ENCODE measurements at regions not wholly inside any gene's neighbourhood (a gene's known extent, or its start where the extent isn't known, plus 50 kb on each side); places are given as distances from the start of the nearest gene placed in this dataset.

DNA sequence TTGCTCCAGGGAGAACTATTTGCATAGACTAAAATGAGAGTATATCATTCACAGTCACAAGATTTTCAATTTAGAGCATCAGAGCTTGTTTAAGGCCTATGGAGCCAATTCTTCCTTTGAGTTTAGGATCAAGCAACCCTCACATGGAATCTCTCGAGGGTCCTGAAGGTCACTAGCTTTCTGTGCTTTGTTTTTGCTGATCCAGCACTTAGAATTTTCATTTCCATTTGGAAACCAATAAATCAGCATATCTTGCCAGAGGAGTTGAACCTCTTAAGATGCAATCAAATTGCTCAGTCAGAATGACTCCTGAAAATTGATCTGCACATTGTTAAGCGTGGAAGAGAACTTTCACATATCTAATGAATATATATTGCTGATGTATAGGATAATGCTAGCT, 1039.6 kb downstream of the PDHA2 start:
- DNase-seq (ENCODE audit: low read depth in 4 of 4, low spot score in 3 of 4) = no peak

DNA sequence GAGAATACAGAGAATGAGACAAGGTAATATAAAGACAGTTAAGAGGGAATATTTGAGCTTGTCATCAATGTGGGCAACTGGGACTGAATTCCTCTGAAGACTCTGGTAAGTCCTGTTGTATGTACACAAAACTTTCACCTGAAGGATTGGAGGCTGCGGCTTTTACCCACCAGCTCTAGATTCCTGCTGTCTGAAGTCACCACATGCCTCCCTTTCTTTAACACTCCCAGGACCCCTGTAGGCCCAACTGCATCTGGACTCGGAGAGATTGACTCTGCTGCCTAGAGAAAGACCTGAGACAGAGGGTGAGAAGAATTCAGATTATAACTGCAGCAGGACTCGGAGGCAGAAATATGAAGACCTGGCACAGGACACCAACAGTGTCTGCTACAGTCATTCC, 1048.0 kb downstream of the PDHA2 start:
- DNase-seq (ENCODE audit: low read depth in 4 of 4, low spot score in 3 of 4) = no peak

- DNase-seq (ENCODE audit: low read depth in 4 of 4, low spot score in 3 of 4) = no peak
Measured at GRCh38 chr4:96894621-96895020, 1054.7 kb downstream of the PDHA2 start.

DNA sequence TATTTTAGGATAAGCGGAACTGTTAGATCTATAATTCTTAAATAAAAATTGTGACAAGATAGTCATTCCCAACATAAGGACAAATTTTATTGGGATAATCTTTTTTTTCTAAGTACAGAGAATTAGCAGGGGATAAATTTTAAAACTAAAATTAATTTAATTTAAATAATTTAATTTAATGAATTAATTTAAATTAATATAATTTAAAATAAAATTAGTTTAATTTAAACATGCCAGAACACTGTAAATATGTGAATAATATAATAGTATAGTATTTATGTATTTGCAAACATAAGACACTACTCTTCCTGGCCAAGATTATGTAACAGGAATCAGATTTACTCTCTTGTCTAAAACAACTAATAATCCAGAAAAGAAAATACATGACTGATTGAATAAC, 1055.9 kb downstream of the PDHA2 start:
- no peak for DNase-seq (ENCODE audit: low read depth in 4 of 4, low spot score in 3 of 4)

DNA sequence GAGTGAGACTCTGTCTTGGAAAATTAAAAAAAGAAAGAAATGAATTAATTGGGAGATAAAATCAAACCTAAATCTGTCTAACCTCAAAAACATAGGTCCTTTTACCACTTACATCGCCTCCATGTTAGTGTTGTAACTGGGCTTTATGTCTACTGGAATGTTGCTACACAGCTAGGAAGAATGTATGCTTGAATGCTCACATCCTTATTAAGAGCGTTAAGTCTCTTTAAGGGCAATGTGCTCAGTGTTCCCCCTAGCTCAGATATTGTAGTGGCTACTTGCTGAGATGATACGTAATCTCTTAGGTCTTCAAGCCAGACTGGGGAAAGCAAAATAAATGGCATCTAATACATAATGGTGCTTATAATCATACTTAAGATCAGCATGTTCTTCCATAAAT, 1072.8 kb downstream of the PDHA2 start:
- DNase-seq (ENCODE audit: low read depth in 4 of 4, low spot score in 3 of 4) = no peak

DNA sequence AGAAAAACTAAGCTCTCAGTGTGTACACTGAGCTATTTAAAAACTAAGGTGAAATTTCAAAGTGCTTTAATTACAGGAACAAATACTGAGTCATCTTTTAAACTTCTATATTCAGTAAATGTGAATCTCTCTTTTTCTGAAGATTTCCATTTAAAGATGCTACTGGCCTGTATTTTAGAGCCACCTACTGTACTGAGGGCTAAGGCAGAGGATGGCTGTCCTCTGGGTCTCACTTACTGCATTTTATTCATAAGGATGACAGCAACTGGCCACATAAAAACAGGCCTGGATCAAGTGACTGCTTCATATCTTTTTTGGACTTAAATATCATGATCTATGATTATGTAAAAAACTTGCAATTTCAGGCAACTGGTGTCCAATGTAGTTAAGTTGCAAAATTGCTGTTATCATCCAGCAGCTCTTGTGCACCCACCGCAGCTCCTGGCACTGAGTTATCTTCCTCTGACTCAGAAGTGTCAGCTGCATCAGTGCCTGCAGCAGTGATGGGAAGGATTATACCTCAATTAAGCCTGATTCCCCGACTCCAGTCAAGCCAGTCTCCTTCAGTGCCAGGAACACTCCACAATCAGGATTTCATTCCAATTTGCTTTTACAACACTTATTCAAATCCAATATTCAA, 1073.7 kb downstream of the PDHA2 start:
- DNase-seq (ENCODE audit: low read depth in 4 of 4, low spot score in 3 of 4) = no peak

DNA sequence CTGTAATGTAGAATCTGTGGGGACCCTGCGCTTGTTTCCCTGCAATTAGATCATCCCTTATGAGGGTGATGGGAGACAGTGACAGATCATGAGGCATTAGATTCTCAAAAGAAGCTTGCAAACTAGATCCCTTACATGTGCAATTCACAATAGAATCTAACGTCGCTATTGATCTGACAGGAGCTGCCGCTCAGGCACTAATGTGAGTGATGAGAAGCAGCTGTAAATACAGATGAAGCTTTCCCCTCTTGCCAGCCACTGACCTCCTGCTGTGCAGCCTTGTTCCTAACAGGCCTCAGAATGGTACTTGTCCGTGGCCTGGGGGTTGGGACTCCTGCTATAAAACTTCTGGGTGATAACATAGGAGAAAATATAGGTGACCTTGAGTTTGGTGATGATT, 1076.8 kb downstream of the PDHA2 start:
- no peak for DNase-seq (ENCODE audit: low read depth in 4 of 4, low spot score in 3 of 4)

DNA sequence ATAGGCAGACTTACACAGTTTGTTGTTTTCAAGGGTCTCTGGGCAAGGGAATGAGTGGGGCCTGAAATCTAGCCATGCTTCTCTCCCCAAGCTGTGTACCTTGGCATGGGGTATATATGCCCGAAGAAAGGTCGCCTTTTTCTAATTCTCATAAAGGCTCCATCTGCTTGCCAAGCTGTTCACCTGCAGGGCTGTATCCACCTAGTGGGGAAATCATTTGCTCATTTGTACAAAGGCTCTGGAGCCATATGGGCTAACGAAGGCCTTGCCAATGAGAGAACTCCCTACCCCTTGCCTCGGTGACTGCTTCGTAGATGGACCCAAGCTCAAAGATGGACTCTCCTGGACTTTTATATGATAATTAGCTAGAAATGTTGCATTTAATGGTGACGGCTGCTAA, 1097.0 kb downstream of the PDHA2 start:
- DNase-seq (ENCODE audit: low read depth in 4 of 4, low spot score in 3 of 4) = no peak

DNA sequence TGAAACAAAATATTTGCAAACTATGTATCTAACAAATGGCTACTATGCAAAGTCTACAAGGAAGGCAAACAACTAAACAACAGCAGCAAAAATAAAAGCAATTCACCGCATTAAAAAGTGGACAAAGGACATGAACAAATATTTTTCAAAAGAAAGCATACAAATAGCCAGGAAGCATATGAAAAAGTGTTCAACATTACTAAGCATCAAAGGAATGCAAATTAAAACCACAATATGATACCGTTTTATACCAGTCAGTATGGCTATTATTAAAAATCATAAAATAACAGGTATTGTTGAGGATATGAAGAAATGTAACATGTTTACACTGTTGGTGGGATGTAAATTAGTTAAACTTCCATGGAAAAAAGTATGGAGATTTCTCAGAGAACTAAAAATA, 1106.7 kb downstream of the PDHA2 start:
- no peak for DNase-seq (ENCODE audit: low read depth in 4 of 4, low spot score in 3 of 4)

DNA sequence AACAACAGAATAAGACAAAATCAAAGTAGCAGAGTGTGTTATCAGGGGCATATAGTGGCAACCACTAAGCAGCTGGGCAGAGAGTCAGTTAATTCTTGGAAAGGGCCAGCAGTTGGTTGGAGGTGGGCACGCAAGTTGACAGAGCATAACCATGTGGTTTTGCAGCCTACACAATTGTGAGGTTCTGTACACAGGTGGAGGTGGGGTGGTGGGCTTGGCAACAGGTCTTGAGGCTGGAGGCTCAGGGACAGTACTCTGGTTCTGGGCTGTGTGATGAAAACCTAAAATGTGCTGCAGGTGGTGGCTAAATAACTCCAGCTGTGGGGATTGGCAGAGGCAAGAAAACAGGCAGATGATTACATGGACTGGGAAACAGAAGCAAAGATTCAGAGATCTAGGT, 1112.7 kb downstream of the PDHA2 start:
- no peak for DNase-seq (ENCODE audit: low read depth in 4 of 4, low spot score in 3 of 4)

GRCh38 chr4:96955226-96955625, 1115.3 kb downstream of the PDHA2 start:
- DNase-seq (ENCODE audit: low read depth in 4 of 4, low spot score in 3 of 4) = no peak

DNA sequence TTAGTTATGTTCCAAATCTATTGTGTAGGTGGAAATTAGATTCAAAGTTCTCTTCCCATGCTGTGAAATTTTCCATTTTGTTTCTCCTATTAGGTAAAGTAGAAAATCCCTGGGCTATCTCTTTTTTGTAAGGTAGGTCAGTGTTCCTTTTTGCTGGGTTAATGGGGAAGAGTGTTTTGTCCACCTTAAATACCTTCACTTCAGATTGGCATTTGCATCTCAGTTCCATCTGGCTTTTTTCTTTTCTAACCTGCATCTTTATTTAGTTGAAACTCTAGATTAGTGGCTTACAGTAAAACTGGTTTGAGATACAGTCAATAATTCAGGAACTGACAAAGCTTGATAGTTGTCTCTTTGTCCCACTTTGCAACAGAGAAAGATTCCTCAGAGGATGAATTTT, 1115.8 kb downstream of the PDHA2 start:
- DNase-seq (ENCODE audit: low read depth in 4 of 4, low spot score in 3 of 4) = no peak

DNA sequence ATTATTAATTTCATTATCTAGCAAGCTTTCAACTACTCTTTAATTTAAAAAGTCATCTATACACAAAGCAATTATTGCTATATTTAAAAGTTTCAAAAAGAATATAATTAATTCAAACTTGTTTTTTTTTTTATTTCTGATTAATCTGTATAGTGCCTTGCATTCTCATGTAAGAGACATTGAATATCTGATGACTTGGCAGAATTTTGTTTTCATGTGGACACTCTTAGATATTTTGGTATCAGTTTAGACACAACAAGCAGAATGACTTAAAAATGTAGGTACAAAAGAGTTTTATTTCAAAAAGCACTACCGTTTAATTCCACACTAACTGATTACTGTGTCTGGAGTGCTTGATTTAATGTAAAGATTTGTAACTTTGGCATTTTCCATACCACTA, 1129.6 kb downstream of the PDHA2 start:
- DNase-seq (ENCODE audit: low read depth in 4 of 4, low spot score in 3 of 4) = no peak

GRCh38 chr4:96972920-96973319, 1133.0 kb downstream of the PDHA2 start:
- DNase-seq (ENCODE audit: low read depth in 4 of 4, low spot score in 3 of 4) = no peak

DNA sequence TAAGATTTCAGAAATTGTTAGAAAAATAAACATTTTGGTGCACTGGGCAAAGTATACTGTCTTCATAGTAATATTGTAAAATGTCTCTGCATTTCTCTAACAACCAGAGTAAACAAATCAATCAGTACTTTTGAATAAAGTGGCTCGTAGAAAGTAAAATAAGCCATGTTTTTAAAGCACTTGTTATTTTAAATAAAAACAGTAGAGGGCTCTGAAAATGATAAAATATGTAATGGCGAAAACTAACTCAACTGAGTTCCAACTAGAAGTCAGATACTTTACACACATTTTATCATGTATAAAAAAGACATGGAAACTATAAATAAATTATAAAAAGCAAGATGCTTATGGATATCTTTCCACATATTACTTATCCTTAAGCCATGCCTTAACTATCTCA, 1134.4 kb downstream of the PDHA2 start:
- DNase-seq (ENCODE audit: low read depth in 4 of 4, low spot score in 3 of 4) = no peak

DNA sequence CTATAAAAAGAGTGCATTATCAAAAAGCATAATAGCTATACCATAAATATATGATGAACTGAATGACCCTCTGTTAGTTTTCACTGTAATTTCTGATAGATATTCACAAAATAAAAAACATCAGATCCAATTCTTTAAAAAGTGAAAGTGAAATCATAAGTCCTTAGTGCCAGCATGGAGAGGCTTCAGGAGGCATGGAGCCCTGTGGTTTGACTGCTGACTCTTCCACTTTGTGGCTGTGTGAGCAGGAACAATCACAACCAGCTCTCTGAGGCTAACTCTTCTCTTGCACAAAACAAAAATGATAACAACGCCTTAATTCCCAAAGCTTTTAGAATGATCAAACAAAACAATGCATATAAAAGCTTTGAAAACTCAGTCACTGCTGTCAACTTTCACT, 1143.9 kb downstream of the PDHA2 start:
- DNase-seq (ENCODE audit: low read depth in 4 of 4, low spot score in 3 of 4) = no peak

- DNase-seq (ENCODE audit: low read depth in 4 of 4, low spot score in 3 of 4) = no peak
Measured at GRCh38 chr4:96986816-96987215, 1146.9 kb downstream of the PDHA2 start.

- DNase-seq (ENCODE audit: low read depth in 4 of 4, low spot score in 3 of 4) = no peak
Measured at GRCh38 chr4:96991083-96991482, 1151.2 kb downstream of the PDHA2 start.

- no peak for DNase-seq (ENCODE audit: low read depth in 4 of 4, low spot score in 3 of 4)
Measured at GRCh38 chr4:96992443-96992842, 1150.8 kb downstream of the STPG2 start.

DNA sequence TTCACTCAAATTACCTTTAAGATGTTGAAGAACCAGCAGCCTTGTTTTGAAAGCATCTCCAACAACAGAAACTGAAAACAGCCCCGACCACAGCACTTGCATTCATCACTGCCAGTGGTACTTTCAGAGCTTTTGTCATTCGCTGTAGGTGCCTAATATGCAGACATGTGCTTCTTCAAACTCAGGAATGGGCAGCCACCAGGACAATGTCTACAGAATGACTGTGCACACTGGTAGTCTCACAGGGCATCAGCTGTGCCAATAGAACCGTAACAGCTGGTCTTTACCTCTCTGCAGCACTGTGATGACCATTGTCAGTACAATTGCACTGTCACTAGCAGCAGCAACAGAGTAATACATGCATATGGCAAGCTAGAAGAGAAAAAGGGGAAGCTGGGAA, 1149.7 kb downstream of the STPG2 start:
- no peak for DNase-seq (ENCODE audit: low read depth in 4 of 4, low spot score in 3 of 4)

- DNase-seq (ENCODE audit: low read depth in 4 of 4, low spot score in 3 of 4) = no peak
Measured at GRCh38 chr4:97003715-97004114, 1139.6 kb downstream of the STPG2 start.

GRCh38 chr4:97013309-97013708, 1130.0 kb downstream of the STPG2 start:
- no peak for DNase-seq (ENCODE audit: low read depth in 4 of 4, low spot score in 3 of 4)

GRCh38 chr4:97013711-97014110, 1129.6 kb downstream of the STPG2 start:
- DNase-seq (ENCODE audit: low read depth in 4 of 4, low spot score in 3 of 4) = no peak

All from left renal pelvis (tissue), 4 donors.